Heart right ventricle (tissue), 16 donors: ENCODE measurements at regions not wholly inside any gene's neighbourhood (a gene's known extent, or its start where the extent isn't known, plus 50 kb on each side); places are given as distances from the start of the nearest gene placed in this dataset.

Experiments used
- ATAC-seq, 8 donors: fragments of 200-7000 bp; cut with Tn5 transposase; one replicate each; pipeline ENCODE4 v1.9.1; 2020; ENCODE audit warnings: mild to moderate bottlenecking in 8 of 8, moderate library complexity in 8 of 8, moderate number of reproducible peaks in 1 of 8
- DNase-seq, 2 donors: peaks; one replicate each; pipeline ENCODE4 v3.0.0-alpha.2; 2020
- H3K27ac ChIP-seq, 10 donors: fragments of 200-600 bp; sonication (generic) in 2 of 10; one replicate each; pipeline versions ENCODE4 v1.5.0 to v1.8.0; 2020 to 2022; ENCODE audit warnings: mild to moderate bottlenecking in 3 of 10
- H3K27me3 ChIP-seq, 7 donors: fragments of 200-600 bp; one replicate each; pipeline ENCODE4 v1.8.0; 2021 to 2022; ENCODE audit warnings: mild to moderate bottlenecking in 2 of 7
- H3K36me3 ChIP-seq, 9 donors: fragments of 200-600 bp; sonication (generic) in 1 of 9; one replicate each; pipeline versions ENCODE4 v1.5.0 to v1.8.0; 2020 to 2022; ENCODE audit warnings: mild to moderate bottlenecking in 2 of 9
- H3K4me1 ChIP-seq, 9 donors: fragments of 200-600 bp; sonication (generic) in 1 of 9; one replicate each; pipeline versions ENCODE4 v1.5.0 to v1.8.0; 2020 to 2022; ENCODE audit warnings: mild to moderate bottlenecking in 4 of 9
- H3K4me3 ChIP-seq, 10 donors: fragments of 200-600 bp; sonication (generic) in 2 of 10; one replicate each; pipeline versions ENCODE4 v1.5.0 to v1.8.0; 2020 to 2022; ENCODE audit warnings: mild to moderate bottlenecking in 7 of 10, moderate library complexity in 2 of 10
- H3K9me3 ChIP-seq, 11 donors: fragments of 200-600 bp in 10 of 11; sonication (generic) in 2 of 11; one replicate each; pipeline versions ENCODE4 v1.5.0 to v1.8.0; 2013 to 2022; ENCODE audit warnings: mild to moderate bottlenecking in 2 of 11, control low read depth in 1 of 11, moderate library complexity in 1 of 11
- WGBS, 2 donors: extraction: QIAGEN DNeasy Blood & Tissue Kit; methylation state at CpG; one replicate each; pipeline ENCODE4 v1.1.7; 2013; ENCODE audit warnings: inconsistent platforms in 1 of 2; 5-methylcytosine and 5-hydroxymethylcytosine counted together
- intact Hi-C, 10 donors: fragments of 100-400 bp; cut with DNase I; formaldehyde crosslinking; loops; one replicate each; pipeline versions ENCODE4 v1.11.1 to v1.14.2; 2022
- TF ChIP-seq, protein P1 (sequence below), 9 donors: fragments of 200-600 bp; sonication (generic) in 2 of 9; IDR thresholded peaks; one replicate each; pipeline versions ENCODE4 v1.5.0 to v1.8.0; 2021 to 2022; ENCODE audit warnings: antibody characterized with exemption in 9 of 9, mild to moderate bottlenecking in 5 of 9, moderate library complexity in 1 of 9
- donor health status: Arrhythmogenic right ventricular cardiomyopathy.
- donor health status: ischemic (EF 13 %, LVEDD 7.1; RV severe dilation, severe dysfunction).
- donor health status: healthy with polysubstance abuse.
- donor health status: DM: no; HTN: yes; CAD: no.
- donor health status: DM: no; HTN: no; CAD: no.
- donor health status: ischemic (EF 25% LVEDD 6.9; RV normal size, moderate dysfunction).
- donor health status: ischemic (EF 25% LVEDD 5.7; RV mildly dilated, moderate dysfunction).
- donor health status: healthy.
- donor health status: DM: yes; HTN: yes; CAD: no.
- donor health status: Ischemic cardiomyopathy.
- donor health status: ischemic (EF 35%, LVEDD 5.7; RV mildly dilated, moderate dysfunction).
- donor health status: nonischemic (EF 11% LVEDD 7.7; RV severe dilation, severe dysfunction).
- donor health status: DM: yes; HTN: yes; CAD: no.
- donor health status: PGD.
- donor health status: ischemic (EF 29% LVEDD 5.4; RV normal size, mild dysfunction).
- donor health status: nonischemic (EF 23%, LVEDD 6.1; RV moderate dilation, normal function).

DNA sequence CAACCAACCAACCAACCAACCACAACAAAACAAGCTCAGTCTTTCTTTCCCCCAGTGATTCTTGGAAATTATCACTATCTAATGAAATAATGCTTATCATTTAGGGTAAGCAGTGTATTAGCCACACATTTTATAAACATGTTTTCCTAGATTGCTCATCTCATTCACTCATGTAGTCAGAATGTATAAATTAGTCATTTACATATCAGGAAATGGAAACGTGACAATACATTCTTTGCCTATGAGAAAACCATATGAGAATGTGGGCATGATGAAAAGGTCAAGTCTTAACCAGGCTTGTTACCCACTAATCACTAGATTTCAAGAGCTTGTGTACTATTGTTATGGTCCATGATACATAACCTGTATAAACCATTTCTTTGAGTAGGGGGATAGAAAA is 1583.4 kb upstream of the PIK3C3 start:
- no peaks in the 10 kb centered on the region for H3K4me1 ChIP-seq
- ATAC-seq (no peak), DNase-seq (no peak)
- H3K27me3 ChIP-seq, result no peaks in the 10 kb centered on the region
- intact Hi-C loops, result no loop called here
- H3K9me3 ChIP-seq, result peaks cover 0 to 2% (median 0%) of the 10 kb centered on the region in 11 donors
- TF ChIP-seq, protein P1, sequence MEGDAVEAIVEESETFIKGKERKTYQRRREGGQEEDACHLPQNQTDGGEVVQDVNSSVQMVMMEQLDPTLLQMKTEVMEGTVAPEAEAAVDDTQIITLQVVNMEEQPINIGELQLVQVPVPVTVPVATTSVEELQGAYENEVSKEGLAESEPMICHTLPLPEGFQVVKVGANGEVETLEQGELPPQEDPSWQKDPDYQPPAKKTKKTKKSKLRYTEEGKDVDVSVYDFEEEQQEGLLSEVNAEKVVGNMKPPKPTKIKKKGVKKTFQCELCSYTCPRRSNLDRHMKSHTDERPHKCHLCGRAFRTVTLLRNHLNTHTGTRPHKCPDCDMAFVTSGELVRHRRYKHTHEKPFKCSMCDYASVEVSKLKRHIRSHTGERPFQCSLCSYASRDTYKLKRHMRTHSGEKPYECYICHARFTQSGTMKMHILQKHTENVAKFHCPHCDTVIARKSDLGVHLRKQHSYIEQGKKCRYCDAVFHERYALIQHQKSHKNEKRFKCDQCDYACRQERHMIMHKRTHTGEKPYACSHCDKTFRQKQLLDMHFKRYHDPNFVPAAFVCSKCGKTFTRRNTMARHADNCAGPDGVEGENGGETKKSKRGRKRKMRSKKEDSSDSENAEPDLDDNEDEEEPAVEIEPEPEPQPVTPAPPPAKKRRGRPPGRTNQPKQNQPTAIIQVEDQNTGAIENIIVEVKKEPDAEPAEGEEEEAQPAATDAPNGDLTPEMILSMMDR (IDR thresholded peaks at IDR 0.05), result no peak
- H3K36me3 ChIP-seq, result no peaks in the 10 kb centered on the region
- no peak overlapping the region for H3K27ac ChIP-seq
- H3K4me3 ChIP-seq, result no peak overlapping the region
- WGBS, 2 donors, result 19 to 20% methylated on average over 1 of the region's 1 CpG

DNA sequence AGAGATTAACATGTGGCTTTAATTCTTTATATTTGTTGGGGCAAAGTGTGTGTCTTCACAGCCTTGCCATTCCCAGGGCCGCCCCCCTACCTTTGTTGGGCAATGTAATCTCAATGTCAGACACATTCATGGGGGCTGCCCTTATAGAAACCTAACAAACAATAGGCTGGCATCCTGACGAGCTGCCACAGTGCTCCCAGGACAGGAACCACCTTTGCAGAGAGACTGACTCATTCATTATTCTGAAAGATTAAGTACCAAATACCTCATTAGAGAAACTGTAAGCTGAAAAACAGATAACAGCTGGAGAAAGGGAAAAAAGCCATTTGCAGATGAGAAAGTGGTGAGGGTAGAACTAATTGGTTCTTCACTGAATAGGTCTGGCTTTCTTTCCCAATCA is 1587.5 kb upstream of the PIK3C3 start:
- no peak overlapping the region for H3K4me3 ChIP-seq
- H3K36me3 ChIP-seq, result no peaks in the 10 kb centered on the region
- intact Hi-C loops, result no loop called here
- no peak for ATAC-seq
- no peaks in the 10 kb centered on the region for H3K27me3 ChIP-seq
- TF ChIP-seq, protein P1 (IDR thresholded peaks at IDR 0.05), result no peak
- no peak overlapping the region for H3K27ac ChIP-seq
- DNase-seq, result no peak
- H3K9me3 ChIP-seq, result peaks cover 0 to under 1% (median 0%) of the 10 kb centered on the region in 11 donors
- H3K4me1 ChIP-seq, result no peaks in the 10 kb centered on the region
- WGBS, 2 donors, result 63 to 70% methylated on average over 2 of the region's 2 CpGs

DNA sequence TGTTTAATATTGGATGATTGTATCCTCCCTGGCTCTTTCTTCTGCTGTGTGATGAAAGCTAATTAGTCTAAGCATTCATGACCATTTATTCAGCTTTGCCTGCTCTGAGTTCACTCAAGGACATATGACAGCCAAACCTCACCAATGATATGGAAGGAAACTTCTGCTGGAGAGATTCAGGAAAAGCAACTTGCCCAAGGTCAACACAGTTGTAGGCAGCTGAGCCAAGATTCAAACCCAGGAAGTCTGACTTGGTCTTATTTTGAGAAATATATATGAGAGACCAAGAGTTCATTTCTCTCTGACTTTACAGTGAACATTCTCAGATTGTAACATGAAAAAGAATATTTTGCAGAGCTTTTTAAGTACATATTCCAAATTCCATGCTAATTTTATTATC is 1588.5 kb upstream of the PIK3C3 start:
- DNase-seq (no peak), ATAC-seq (no peak)

DNA sequence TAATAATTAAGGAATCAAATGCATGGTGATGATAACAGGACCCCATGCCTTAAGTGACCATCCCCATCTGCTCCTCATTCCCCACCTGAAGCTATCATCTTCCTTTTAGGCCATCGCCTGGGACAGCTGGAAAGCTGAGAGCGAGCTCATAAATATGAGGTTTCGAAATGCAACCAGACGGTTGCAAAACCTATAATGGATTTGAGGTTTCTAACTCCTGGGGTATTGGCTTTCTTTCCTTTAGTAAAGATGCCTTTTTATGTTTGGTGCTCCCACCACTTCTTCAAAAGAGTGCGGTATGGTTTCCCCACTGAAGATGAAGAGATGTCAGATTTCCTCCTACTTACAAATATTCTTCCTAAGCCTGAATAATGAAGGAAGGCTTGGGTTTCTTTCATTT is 1589.5 kb upstream of the PIK3C3 start:
- Histone ChIP-seq H3K36me3 (no peaks in the 10 kb centered on the region), H3K4me3 (no peak overlapping the region), H3K9me3 (no peaks in the 10 kb centered on the region), H3K27ac (no peak overlapping the region), H3K27me3 (no peaks in the 10 kb centered on the region), H3K4me1 (no peaks in the 10 kb centered on the region)
- 87 to 92% methylated on average over 5 of the region's 5 CpGs for WGBS, 2 donors
- intact Hi-C loops, result no loop called here
- ATAC-seq (no peak), DNase-seq (no peak)
- TF ChIP-seq, protein P1 (IDR thresholded peaks at IDR 0.05), result no peak

More for the DNA sequence above, 1588.5 kb upstream of the PIK3C3 start:
- no peaks in the 10 kb centered on the region for H3K36me3 ChIP-seq
- no peaks in the 10 kb centered on the region for H3K9me3 ChIP-seq
- no peak overlapping the region for H3K4me3 ChIP-seq
- no peaks in the 10 kb centered on the region for H3K27me3 ChIP-seq
- intact Hi-C loops, result no loop called here
- TF ChIP-seq, protein P1 (IDR thresholded peaks at IDR 0.05), result no peak
- H3K27ac ChIP-seq, result no peak overlapping the region
- no peaks in the 10 kb centered on the region for H3K4me1 ChIP-seq

DNA sequence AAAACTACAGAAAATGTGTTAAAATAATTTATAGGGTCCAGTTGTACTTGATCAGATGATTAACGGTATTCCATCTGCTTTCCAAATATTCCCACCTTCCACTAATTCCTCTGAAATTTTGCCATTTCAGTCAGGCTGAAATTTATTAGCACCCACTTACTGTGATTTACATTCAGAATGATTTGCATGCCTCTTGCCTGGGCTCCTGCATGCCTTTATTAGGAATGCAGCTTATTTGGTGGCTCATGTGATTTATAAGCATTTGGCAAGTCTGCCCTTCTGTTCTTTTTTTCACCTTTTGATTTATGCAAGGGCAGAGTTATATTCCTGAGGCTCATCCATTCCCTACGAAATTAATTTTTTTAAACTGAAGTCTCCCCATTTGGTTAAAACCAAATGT is 1594.5 kb upstream of the PIK3C3 start:
- Histone ChIP-seq H3K36me3 (no peaks in the 10 kb centered on the region), H3K4me3 (no peak overlapping the region), H3K4me1 (no peaks in the 10 kb centered on the region), H3K27me3 (no peaks in the 10 kb centered on the region), H3K27ac (no peak overlapping the region), H3K9me3 (no peaks in the 10 kb centered on the region)
- ATAC-seq (no peak), DNase-seq (no peak)
- TF ChIP-seq, protein P1 (IDR thresholded peaks at IDR 0.05), result no peak
- 78 to 79% methylated on average over 2 of the region's 2 CpGs for WGBS, 2 donors
- intact Hi-C loops, result no loop called here
